ENCODE measurements at regions not wholly inside any gene's neighbourhood (a gene's known extent, or its start where the extent isn't known, plus 50 kb on each side); places are given as distances from the start of the nearest gene placed in this dataset.

DNA sequence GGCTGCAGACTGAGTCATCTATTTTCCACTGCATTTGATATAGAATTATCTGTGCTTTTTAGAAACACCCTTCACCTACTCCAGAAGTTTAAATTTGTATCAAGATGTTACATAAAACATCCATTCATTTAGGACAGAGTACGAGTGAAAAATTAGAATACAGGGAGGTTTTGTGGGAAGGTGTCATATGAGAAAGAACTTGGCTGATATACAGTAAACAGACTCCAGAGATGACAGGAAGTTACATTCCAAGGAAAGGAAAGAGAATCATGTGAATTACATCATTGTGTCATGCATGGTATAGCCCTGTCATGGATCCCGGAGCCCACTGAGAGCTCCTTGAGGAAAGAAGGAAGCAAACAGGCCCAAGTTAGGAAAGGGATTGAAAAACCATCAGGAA is 341.5 kb upstream of the PKDCC start (continued):
- TF ChIP-seq, protein P1, sequence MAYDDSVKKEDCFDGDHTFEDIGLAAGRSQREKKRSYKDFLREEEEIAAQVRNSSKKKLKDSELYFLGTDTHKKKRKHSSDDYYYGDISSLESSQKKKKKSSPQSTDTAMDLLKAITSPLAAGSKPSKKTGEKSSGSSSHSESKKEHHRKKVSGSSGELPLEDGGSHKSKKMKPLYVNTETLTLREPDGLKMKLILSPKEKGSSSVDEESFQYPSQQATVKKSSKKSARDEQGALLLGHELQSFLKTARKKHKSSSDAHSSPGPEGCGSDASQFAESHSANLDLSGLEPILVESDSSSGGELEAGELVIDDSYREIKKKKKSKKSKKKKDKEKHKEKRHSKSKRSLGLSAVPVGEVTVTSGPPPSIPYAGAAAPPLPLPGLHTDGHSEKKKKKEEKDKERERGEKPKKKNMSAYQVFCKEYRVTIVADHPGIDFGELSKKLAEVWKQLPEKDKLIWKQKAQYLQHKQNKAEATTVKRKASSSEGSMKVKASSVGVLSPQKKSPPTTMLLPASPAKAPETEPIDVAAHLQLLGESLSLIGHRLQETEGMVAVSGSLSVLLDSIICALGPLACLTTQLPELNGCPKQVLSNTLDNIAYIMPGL (CRISPR knock-in tag; IDR thresholded peaks at IDR 0.05; ENCODE audit: borderline replicate concordance) = no peak
- TF ChIP-seq CHD4 (IDR thresholded peaks at IDR 0.05; ENCODE audit: borderline replicate concordance) (no peak), NPAS2 (CRISPR knock-in tag; IDR thresholded peaks at IDR 0.05; ENCODE audit: borderline replicate concordance) (no peak), CBX2 (IDR thresholded peaks at IDR 0.05; ENCODE audit: borderline replicate concordance, low read depth) (no peak)

- H3K4me1 ChIP-seq = no peaks in the 10 kb centered on the region
- DNase-seq (ENCODE audit: low read depth in 1 of 2, low spot score in 1 of 2) = no peak
- H3K4me2 ChIP-seq = no peak overlapping the region
- CTCF ChIA-PET = interaction anchor here (1.2 to 4.2 kb wide), 2 partner anchors 9 to 13 kb away, joined by 3 to 22 read pairs; no protein-coding TSS in a partner anchor
- TF ChIP-seq FOXS1 (CRISPR knock-in tag; IDR thresholded peaks at IDR 0.05) (no peak), PBX3 (IDR thresholded peaks at IDR 0.05) (no peak), MAZ (IDR thresholded peaks at IDR 0.05; ENCODE audit: borderline replicate concordance, low read depth, low read length) (no peak), CBX8 (IDR thresholded peaks at IDR 0.05) (no peak)
- no peak overlapping the region for H3K27ac ChIP-seq
- no peaks in the 10 kb centered on the region for H3K9me3 ChIP-seq
- ATAC-seq = no peak
- 63% methylated on average over 10 of the region's 10 CpGs for WGBS (ENCODE audit: missing lambda C conversion rate)
- no peak for FAIRE-seq
- no peak overlapping the region for H3K4me3 ChIP-seq
- POLR2A ChIA-PET = no interaction called here
Measured at GRCh38 chr2:41707790-41708451, 339.9 kb upstream of the PKDCC start.

DNA sequence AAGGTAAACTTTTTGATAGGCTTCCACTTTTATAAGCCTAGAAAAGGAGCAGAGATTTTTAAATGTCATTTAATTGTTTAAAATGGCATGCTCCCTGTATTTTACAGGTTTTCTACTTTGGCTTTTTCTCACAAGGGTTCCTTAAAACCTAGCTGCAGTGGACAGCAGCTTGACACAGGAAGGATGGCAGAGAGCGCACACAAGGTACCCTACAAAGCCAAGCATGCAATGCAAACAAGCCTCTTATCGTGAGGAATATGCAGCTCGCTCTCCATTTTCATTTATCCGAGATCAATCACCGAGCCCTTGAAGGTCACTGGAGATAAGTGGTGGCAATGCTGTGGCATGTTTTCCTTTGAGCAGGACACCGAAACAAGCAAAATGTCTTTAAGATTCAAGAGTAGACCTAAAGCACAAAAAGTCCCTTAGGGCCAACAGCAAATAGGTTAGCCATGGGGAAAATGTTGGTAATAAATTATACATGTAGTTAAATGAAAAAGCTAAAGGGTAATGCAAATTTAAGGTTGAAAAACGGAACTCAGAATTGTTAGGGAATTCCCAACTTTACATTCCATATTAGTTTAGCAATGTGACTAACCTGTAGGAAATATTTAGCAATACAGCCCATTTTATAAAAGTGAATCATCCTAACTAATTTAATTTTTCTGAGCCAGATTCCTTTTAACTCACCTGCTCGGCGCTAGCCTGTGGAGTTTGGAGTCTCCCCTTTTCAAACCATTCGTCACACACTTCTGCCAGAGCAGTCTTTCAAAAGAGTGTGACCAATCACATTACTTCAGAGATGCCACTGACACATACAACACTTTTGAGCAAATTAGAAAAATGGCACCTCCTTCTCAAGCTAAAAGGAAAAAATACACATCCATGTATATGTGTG is 337.9 kb upstream of the PKDCC start:
- DNase-seq (ENCODE audit: low read depth in 1 of 2, low spot score in 1 of 2) = no peak
- CTCF ChIA-PET = interaction anchor here (0.6 to 4.2 kb wide), 2 partner anchors 11 to 707 kb away, joined by 4 to 22 read pairs; no protein-coding TSS in a partner anchor
- no peak for TF ChIP-seq BHLHE40 (IDR thresholded peaks at IDR 0.05; ENCODE audit: low read depth, low read length)
- TF ChIP-seq, protein P2, sequence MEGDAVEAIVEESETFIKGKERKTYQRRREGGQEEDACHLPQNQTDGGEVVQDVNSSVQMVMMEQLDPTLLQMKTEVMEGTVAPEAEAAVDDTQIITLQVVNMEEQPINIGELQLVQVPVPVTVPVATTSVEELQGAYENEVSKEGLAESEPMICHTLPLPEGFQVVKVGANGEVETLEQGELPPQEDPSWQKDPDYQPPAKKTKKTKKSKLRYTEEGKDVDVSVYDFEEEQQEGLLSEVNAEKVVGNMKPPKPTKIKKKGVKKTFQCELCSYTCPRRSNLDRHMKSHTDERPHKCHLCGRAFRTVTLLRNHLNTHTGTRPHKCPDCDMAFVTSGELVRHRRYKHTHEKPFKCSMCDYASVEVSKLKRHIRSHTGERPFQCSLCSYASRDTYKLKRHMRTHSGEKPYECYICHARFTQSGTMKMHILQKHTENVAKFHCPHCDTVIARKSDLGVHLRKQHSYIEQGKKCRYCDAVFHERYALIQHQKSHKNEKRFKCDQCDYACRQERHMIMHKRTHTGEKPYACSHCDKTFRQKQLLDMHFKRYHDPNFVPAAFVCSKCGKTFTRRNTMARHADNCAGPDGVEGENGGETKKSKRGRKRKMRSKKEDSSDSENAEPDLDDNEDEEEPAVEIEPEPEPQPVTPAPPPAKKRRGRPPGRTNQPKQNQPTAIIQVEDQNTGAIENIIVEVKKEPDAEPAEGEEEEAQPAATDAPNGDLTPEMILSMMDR (IDR thresholded peaks at IDR 0.05) = no peak
- TF ChIP-seq PBX3 (IDR thresholded peaks at IDR 0.05) = no peak
- no peak for TF ChIP-seq EP300 (IDR thresholded peaks at IDR 0.05)
- no peak for TF ChIP-seq NR3C1 (IDR thresholded peaks at IDR 0.05)
- TF ChIP-seq POLR2AphosphoS2 (conservative IDR thresholded peaks at IDR 0.05; ENCODE audit: low read length) = no peak
- TF ChIP-seq EHF (CRISPR knock-in tag; IDR thresholded peaks at IDR 0.05) = no peak
- TF ChIP-seq HEYL (CRISPR knock-in tag; IDR thresholded peaks at IDR 0.05) = no peak
- TF ChIP-seq RNF2 (IDR thresholded peaks at IDR 0.05; ENCODE audit: borderline replicate concordance, low read depth) = no peak
- no peak for TF ChIP-seq PHF8 (IDR thresholded peaks at IDR 0.05; ENCODE audit: borderline replicate concordance, low read depth)
- TF ChIP-seq TFCP2L1 (CRISPR knock-in tag; IDR thresholded peaks at IDR 0.05) = no peak
- TF ChIP-seq CEBPB (IDR thresholded peaks at IDR 0.05) = no peak
- TF ChIP-seq SMC3 (IDR thresholded peaks at IDR 0.05) = no peak
- no peak for TF ChIP-seq RFX5 (IDR thresholded peaks at IDR 0.05)
- TF ChIP-seq RCOR1 (IDR thresholded peaks at IDR 0.05; ENCODE audit: low read depth, low read length) = no peak
- TF ChIP-seq JUN (IDR thresholded peaks at IDR 0.05) = no peak
- no peak for TF ChIP-seq HOXA7 (CRISPR knock-in tag; IDR thresholded peaks at IDR 0.05)
- TF ChIP-seq GATA3 (IDR thresholded peaks at IDR 0.05; ENCODE audit: borderline replicate concordance) = no peak
- no peak for TF ChIP-seq MAZ (IDR thresholded peaks at IDR 0.05; ENCODE audit: borderline replicate concordance, low read depth, low read length)
- Histone ChIP-seq H3K4me1 (no peaks in the 10 kb centered on the region), H3K27ac (no peak overlapping the region), H3K9me3 (no peaks in the 10 kb centered on the region), H3K4me3 (no peak overlapping the region), H3K4me2 (no peak overlapping the region)
- POLR2A ChIA-PET = no interaction called here
- WGBS (ENCODE audit: missing lambda C conversion rate) = 51% methylated on average over 10 of the region's 10 CpGs
- no peak for ATAC-seq
- no peak for FAIRE-seq

Measured in A549 (cell line).